K562 (cell line): ENCODE measurements at regions not wholly inside any gene's neighbourhood (a gene's known extent, or its start where the extent isn't known, plus 50 kb on each side); places are given as distances from the start of the nearest gene placed in this dataset.
A peak's percentile ranks its signal among the peaks of the same experiment; 100 is the strongest.

Experiments
- ATAC-seq: fragments of 200-7000 bp; cut with Tn5 transposase; 3 replicates; pipeline ENCODE4 v1.9.1; 2020; ENCODE audit warnings: moderate library complexity
- BruUV-seq: library from RNA; stranded (reverse); fragments of 400-500 nt; replicated peaks from 2 replicates; lab custom pipeline; 2021; lab: Mats Ljungman, UMichigan
- CTCF ChIA-PET: fragments of 300-600 bp; formaldehyde crosslinking; extraction: SDS; loops from one replicate; lab custom pipeline; 2021; ENCODE audit warnings: low intra/inter-chr PET ratio; lab: Yijun Ruan, JAX
- POLR2A ChIA-PET: fragments of 300-600, 350-650 bp; sonication (Branson Sonifier 250); formaldehyde crosslinking; extraction: SDS; loops from one replicate; lab custom pipeline; 2021; ENCODE audit warnings: antibody characterized with exemption, inconsistent platforms; lab: Yijun Ruan, JAX
- DNase-seq, 4 experiments: peaks; one replicate each; pipeline versions ENCODE4 v3.0.0 to v3.0.0-alpha.2; 2011 to 2018; ENCODE audit warnings: low spot score in 3 of 4, mixed read lengths in 3 of 4; ENCODE audit errors: extremely low read depth in 1 of 4
- FAIRE-seq: peaks from 2 replicates; lab custom pipeline; 2011; peaks lifted over from hg19 to GRCh38; lab: Jason Lieb, UNC
- H2AFZ ChIP-seq: 2 replicates; pipeline ENCODE4 v1.6.0; 2011; ENCODE audit warnings: low read depth, low read length, control low read depth, inconsistent platforms
- H3K27ac ChIP-seq: fragments of 200-600 bp; 3 replicates; pipeline ENCODE4 v1.8.0; 2011; ENCODE audit warnings: low read depth, mild to moderate bottlenecking, control low read depth, inconsistent platforms, low read length, moderate library complexity, mixed read lengths; ENCODE audit errors: extremely low read depth
- H3K27me3 ChIP-seq, 2 experiments: fragments of 300-600 bp in 1 of 2; 2 replicates in 1 of 2; 3 replicates in 1 of 2; pipeline versions ENCODE4 v1.6.0 to v1.8.0; 2011; ENCODE audit warnings: inconsistent platforms in 2 of 2, low read length in 2 of 2, mild to moderate bottlenecking in 1 of 2, mixed read lengths in 1 of 2, moderate library complexity in 1 of 2; ENCODE audit not compliant: control insufficient read depth in 2 of 2, insufficient read depth in 2 of 2
- H3K36me3 ChIP-seq: fragments of 300-600 bp; 3 replicates; pipeline ENCODE4 v1.8.0; 2011; ENCODE audit warnings: mild to moderate bottlenecking, low read length, inconsistent platforms; ENCODE audit not compliant: control insufficient read depth, insufficient read depth
- H3K4me1 ChIP-seq, 2 experiments: fragments of 200-600 bp in 1 of 2; replicated peaks in 1 of 2; 2 replicates in 1 of 2; 3 replicates in 1 of 2; pipeline versions ENCODE4 v1.5.1 to v1.8.0; 2011; ENCODE audit warnings: inconsistent platforms in 2 of 2, low read length in 2 of 2, mild to moderate bottlenecking in 1 of 2, mixed read lengths in 1 of 2, moderate library complexity in 1 of 2; ENCODE audit not compliant: control insufficient read depth in 2 of 2, insufficient read depth in 2 of 2
- H3K4me2 ChIP-seq: 2 replicates; pipeline ENCODE4 v1.6.1; 2011; ENCODE audit warnings: low read length, control low read depth, inconsistent platforms, mixed read lengths; ENCODE audit not compliant: insufficient read depth
- H3K4me3 ChIP-seq: fragments of 200-600 bp; sonication (generic), shearing (Covaris generic); 2 replicates; pipeline ENCODE4 v1.5.1; 2016; ENCODE audit warnings: control low read depth, inconsistent platforms
- H3K79me2 ChIP-seq: fragments of 200-600 bp; 3 replicates; pipeline ENCODE4 v1.8.0; 2011; ENCODE audit warnings: low read length, inconsistent platforms; ENCODE audit not compliant: control insufficient read depth, insufficient read depth
- H3K9ac ChIP-seq, 2 experiments: 2 replicates each; pipeline versions ENCODE4 v1.6.0 to v1.6.1; 2011; ENCODE audit warnings: low read depth in 2 of 2, low read length in 2 of 2, control low read depth in 1 of 2, inconsistent platforms in 1 of 2, mild to moderate bottlenecking in 1 of 2, mixed read lengths in 1 of 2; ENCODE audit not compliant: insufficient read depth in 1 of 2
- H3K9me1 ChIP-seq: one replicate; pipeline ENCODE4 v1.6.0; 2011; ENCODE audit warnings: inconsistent platforms, mild to moderate bottlenecking, low read length, moderate library complexity; ENCODE audit not compliant: control insufficient read depth, insufficient read depth
- H3K9me3 ChIP-seq: replicated peaks from 2 replicates; pipeline ENCODE4 v1.5.1; 2011; ENCODE audit warnings: low read depth, low read length, inconsistent platforms; ENCODE audit not compliant: control insufficient read depth, insufficient read depth
- H4K20me1 ChIP-seq: replicated peaks from 2 replicates; pipeline ENCODE4 v1.6.1; 2011; ENCODE audit warnings: low read length, inconsistent platforms, mixed read lengths; ENCODE audit not compliant: control insufficient read depth, insufficient read depth
- CBFB ChIP-seq: sonication (generic); formaldehyde crosslinking; IDR thresholded peaks from 2 replicates; pipeline ENCODE4 v1.4.0; 2020; ENCODE audit warnings: mild to moderate bottlenecking, missing genetic modification reagents
- CC2D1A ChIP-seq: fragments of 450-650 bp; IDR thresholded peaks from 2 replicates; pipeline ENCODE4 v1.6.1; 2017; ENCODE audit warnings: mild to moderate bottlenecking
- MYC ChIP-seq, 2 experiments: fragments of 250-450 bp in 1 of 2; sonication (Bioruptor Pico) in 1 of 2; IDR thresholded peaks; 2 replicates each; pipeline versions ENCODE4 v1.5.1 to v1.6.1; 2012 to 2021; ENCODE audit warnings: low read depth in 2 of 2, borderline replicate concordance in 1 of 2, improper control_type of control experiment in 1 of 2, low read length in 1 of 2, mild to moderate bottlenecking in 1 of 2, moderate library complexity in 1 of 2
- POLR2AphosphoS2 ChIP-seq: IDR thresholded peaks from 2 replicates; pipeline ENCODE4 v1.6.1; 2012; ENCODE audit warnings: low read length, improper control_type of control experiment
- PTTG1 ChIP-seq: fragments of 450-650 bp; IDR thresholded peaks from 2 replicates; pipeline ENCODE4 v1.6.1; 2016; ENCODE audit warnings: low read depth, mild to moderate bottlenecking, missing genetic modification characterization, missing compliant biosample characterization
- USF1 ChIP-seq: sonication (generic); formaldehyde crosslinking; IDR thresholded peaks from 2 replicates; pipeline ENCODE4 v1.9.0; 2022; ENCODE audit warnings: mild to moderate bottlenecking, missing genetic modification reagents
- WGBS: fragments of 100-300 bp; shearing (Covaris generic); methylation state at CpG from one replicate; pipeline ENCODE4 v1.1.6; 2016; ENCODE audit warnings: low coverage, mixed read lengths; ENCODE audit not compliant: insufficient coverage; ENCODE audit errors: missing lambda C conversion rate; 5-methylcytosine and 5-hydroxymethylcytosine counted together
- in situ Hi-C: fragments of 300-500 bp; cut with MboI; formaldehyde crosslinking; loops from 4 replicates; pipeline ENCODE4 v1.15.0; 2018; ENCODE audit warnings: inconsistent platforms, mixed read lengths
- intact Hi-C: fragments of 100-400 bp; cut with micrococcal nuclease; formaldehyde crosslinking; loops from 2 replicates; pipeline ENCODE4 v1.14.2; 2022

GRCh38 chr2:12592296-12592695, 124.4 kb upstream of the TRIB2 start (continued):
- no peak for TF ChIP-seq USF1 (CRISPR knock-in tag)
- no peak for TF ChIP-seq CC2D1A
- no peak for TF ChIP-seq CBFB (CRISPR knock-in tag)
- TF ChIP-seq, all 486 proteins: peak for 0

- FAIRE-seq = no peak
- no peaks in the 10 kb centered on the region for H3K79me2 ChIP-seq
- H3K27ac ChIP-seq = no peak overlapping the region
- no peaks in the 10 kb centered on the region for H4K20me1 ChIP-seq
- ChIA-PET POLR2A (interaction anchor here (1.8 kb wide), 1 partner anchor 8 kb away, joined by 4 read pairs; no protein-coding TSS in a partner anchor), CTCF (no interaction called here)
- no peak overlapping the region for H3K4me3 ChIP-seq
- WGBS = 46% methylated on average over 4 of the region's 4 CpGs
- H3K4me1 ChIP-seq = no peaks in the 10 kb centered on the region
- no TSS peak for BruUV-seq
- no peaks in the 10 kb centered on the region for H3K36me3 ChIP-seq
- intact Hi-C loops (no loop called here), in situ Hi-C loops (no loop called here)
- H3K4me2 ChIP-seq = no peak overlapping the region
- H2AFZ ChIP-seq = peak overlapping the region; percentile 22; the same call in 1 of the 2 replicates
- no peak for ATAC-seq
- TF ChIP-seq MYC (IDR thresholded peaks at IDR 0.05; ENCODE audit: low read depth, low read length) (no peak), MYC (CRISPR knock-in tag; IDR thresholded peaks at IDR 0.05; ENCODE audit: borderline replicate concordance, low read depth) (no peak), PTTG1 (tag) (no peak), POLR2AphosphoS2 (no peak)
- H3K9me1 ChIP-seq = no peaks in the 10 kb centered on the region
- H3K27me3 ChIP-seq = no peaks in the 10 kb centered on the region
- DNase-seq = no peak
- no peaks in the 10 kb centered on the region for H3K9me3 ChIP-seq
- no peak overlapping the region for H3K9ac ChIP-seq
Observed at GRCh38 chr2:12594590-12594989, 122.1 kb upstream of the TRIB2 start.
